ENCODE measurements at regions not wholly inside any gene's neighbourhood (a gene's known extent, or its start where the extent isn't known, plus 50 kb on each side); places are given as distances from the start of the nearest gene placed in this dataset.

DNA sequence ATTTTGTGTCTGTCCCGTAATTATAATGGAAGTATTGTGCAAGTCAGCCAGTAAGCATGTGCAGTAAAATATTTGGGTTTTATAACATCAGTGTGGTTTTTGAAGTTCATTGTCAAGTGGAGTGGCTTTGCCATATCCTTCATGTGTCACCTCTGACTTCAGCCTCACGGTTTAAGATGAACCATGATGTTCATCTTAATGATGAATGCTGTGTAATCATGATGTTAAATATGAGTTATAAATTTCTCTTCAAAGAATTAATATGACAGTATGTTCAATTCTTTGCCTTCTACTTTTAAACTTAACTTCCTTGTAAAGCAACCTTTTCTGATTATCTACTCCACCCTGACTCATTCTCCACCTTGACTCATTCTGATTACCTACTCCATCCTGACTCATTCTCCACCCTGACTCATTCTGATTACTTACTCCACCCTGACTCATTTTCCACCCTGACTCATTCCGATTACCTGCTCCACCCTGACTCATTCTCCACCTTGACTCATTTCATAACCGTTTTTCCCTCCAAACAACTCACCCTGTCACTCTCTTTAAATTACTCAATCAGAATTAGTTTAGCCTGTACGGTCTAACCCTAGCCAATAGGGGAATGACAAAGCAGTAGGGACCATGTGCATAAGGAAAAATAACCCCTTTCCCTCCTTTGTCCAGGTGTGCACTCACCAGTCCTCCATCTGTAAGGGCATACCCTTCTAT lies 50.3 kb upstream of the ANKRD10 start:
- peak in 1 of 2 donors; percentile 42 for DNase-seq (ENCODE audit: low read depth in 2 of 2)
